ENCODE measurements at regions not wholly inside any gene's neighbourhood (a gene's known extent, or its start where the extent isn't known, plus 50 kb on each side); places are given as distances from the start of the nearest gene placed in this dataset.

GRCh38 chr1:91605566-91605965 is 104.9 kb downstream of the CDC7 start:
- TF ChIP-seq CTCF (IDR thresholded peaks at IDR 0.05) = no peak
- TF ChIP-seq POLR2A (IDR thresholded peaks at IDR 0.05) = no peak
